GM18511 (cell line): ENCODE measurements at regions not wholly inside any gene's neighbourhood (a gene's known extent, or its start where the extent isn't known, plus 50 kb on each side); places are given as distances from the start of the nearest gene placed in this dataset.
"Not testable (repeated sequence)": the region's sequence is repeated elsewhere in the genome, so short reads cannot be mapped to it uniquely, and the experiment has no call there.

Source experiments
- ATAC-seq: cut with Tn5 transposase; IDR thresholded peaks from one replicate; pipeline ENCODE4 v1.9.1; 2021; ENCODE audit warnings: mild to moderate bottlenecking, moderate library complexity; ENCODE audit not compliant: unreplicated experiment

GRCh38 chr12:25787701-25788100, 170.8 kb upstream of the RASSF8 start:
- no peak for ATAC-seq

- ATAC-seq, result no peak
Measured at GRCh38 chr12:25788707-25789442, 169.6 kb upstream of the RASSF8 start.

GRCh38 chr12:25789541-25789944, 168.9 kb upstream of the RASSF8 start:
- ATAC-seq, result no peak

GRCh38 chr12:25792031-25792430, 166.5 kb upstream of the RASSF8 start:
- ATAC-seq, result no peak

GRCh38 chr12:25793196-25793595, 165.3 kb upstream of the RASSF8 start:
- no peak for ATAC-seq

GRCh38 chr12:25794571-25794970, 163.9 kb upstream of the RASSF8 start:
- ATAC-seq, result no peak

- no peak for ATAC-seq
Measured at GRCh38 chr12:25796523-25797000, 161.9 kb upstream of the RASSF8 start.

- ATAC-seq, result no peak
Measured at GRCh38 chr12:25797386-25797785, 161.1 kb upstream of the RASSF8 start.

- no peak for ATAC-seq
Measured at GRCh38 chr12:25797949-25798348, 160.5 kb upstream of the RASSF8 start.

- no peak for ATAC-seq
Measured at GRCh38 chr12:25800101-25800500, 158.4 kb upstream of the RASSF8 start.

GRCh38 chr12:25801734-25802133, 156.7 kb upstream of the RASSF8 start:
- ATAC-seq, result no peak

- no peak for ATAC-seq
Measured at GRCh38 chr12:25802143-25802542, 156.3 kb upstream of the RASSF8 start.

- not testable (repeated sequence) for ATAC-seq
Measured at GRCh38 chr12:25803029-25803664, 155.3 kb upstream of the RASSF8 start.

- ATAC-seq, result not testable (repeated sequence)
Measured at GRCh38 chr12:25804286-25804685, 154.2 kb upstream of the RASSF8 start.

- no peak for ATAC-seq
Measured at GRCh38 chr12:25806271-25806670, 152.2 kb upstream of the RASSF8 start.

GRCh38 chr12:25808604-25809003, 149.9 kb upstream of the RASSF8 start:
- no peak for ATAC-seq

- no peak for ATAC-seq
Measured at GRCh38 chr12:25810683-25811082, 147.8 kb upstream of the RASSF8 start.

GRCh38 chr12:25811656-25812126, 146.8 kb upstream of the RASSF8 start:
- peak; percentile 67 for ATAC-seq

GRCh38 chr12:25812295-25812694, 146.2 kb upstream of the RASSF8 start:
- ATAC-seq, result no peak

GRCh38 chr12:25813843-25814242, 144.6 kb upstream of the RASSF8 start:
- no peak for ATAC-seq

GRCh38 chr12:25816637-25817036, 141.8 kb upstream of the RASSF8 start:
- no peak for ATAC-seq

- no peak for ATAC-seq
Measured at GRCh38 chr12:25817166-25817565, 141.3 kb upstream of the RASSF8 start.
